Smooth muscle cell (in vitro differentiated cells): ENCODE measurements at regions not wholly inside any gene's neighbourhood (a gene's known extent, or its start where the extent isn't known, plus 50 kb on each side); places are given as distances from the start of the nearest gene placed in this dataset.

Source experiments
- DNase-seq: peaks from one replicate; lab custom pipeline; 2025; ENCODE audit not compliant: unreplicated experiment; lab: John Stamatoyannopoulos, UW
- H2AFZ ChIP-seq: fragments of 200-600 bp; sonication (generic); 2 replicates; pipeline ENCODE4 v1.6.0; 2016; ENCODE audit warnings: antibody characterized with exemption, low read depth, mild to moderate bottlenecking
- H3F3A ChIP-seq: fragments of 200-600 bp; sonication (generic); 2 replicates; pipeline ENCODE4 v1.6.0; 2017; ENCODE audit warnings: antibody characterized with exemption, low read depth
- H3K27ac ChIP-seq: fragments of 200-600 bp; sonication (generic); 2 replicates; pipeline ENCODE4 v1.5.1; 2016; ENCODE audit warnings: low read depth, mild to moderate bottlenecking
- H3K27me3 ChIP-seq: fragments of 200-600 bp; sonication (generic); 2 replicates; pipeline ENCODE4 v1.6.1; 2016; ENCODE audit warnings: low read depth, mild to moderate bottlenecking
- H3K36me3 ChIP-seq: fragments of 200-600 bp; sonication (generic); 2 replicates; pipeline ENCODE4 v1.5.1; 2016; ENCODE audit warnings: low read depth
- H3K4me1 ChIP-seq: fragments of 200-600 bp; sonication (generic); 2 replicates; pipeline ENCODE4 v1.5.1; 2016; ENCODE audit warnings: low read depth
- H3K4me2 ChIP-seq: fragments of 200-600 bp; sonication (generic); 2 replicates; pipeline ENCODE4 v1.6.0; 2016; ENCODE audit warnings: mild to moderate bottlenecking
- H3K4me3 ChIP-seq: fragments of 200-600 bp; sonication (generic); 2 replicates; pipeline ENCODE4 v1.5.1; 2016; ENCODE audit warnings: mild to moderate bottlenecking
- H3K79me2 ChIP-seq: fragments of 200-600 bp; sonication (generic); 2 replicates; pipeline ENCODE4 v1.6.0; 2016; ENCODE audit warnings: low read depth, mild to moderate bottlenecking
- H3K9ac ChIP-seq: fragments of 200-600 bp; sonication (generic); 2 replicates; pipeline ENCODE4 v1.6.0; 2016; ENCODE audit warnings: low read depth
- H3K9me3 ChIP-seq: fragments of 200-600 bp; sonication (generic); replicated peaks from 2 replicates; pipeline ENCODE4 v1.5.1; 2016; ENCODE audit warnings: low read depth
- H4K20me1 ChIP-seq: fragments of 200-600 bp; sonication (generic); 2 replicates; pipeline ENCODE4 v1.6.0; 2016; ENCODE audit warnings: low read depth
- CTCF ChIP-seq: fragments of 200-600 bp; sonication (generic); IDR thresholded peaks from 2 replicates; pipeline ENCODE4 v1.5.1; 2017; ENCODE audit warnings: borderline replicate concordance, mild to moderate bottlenecking, antibody characterized with exemption; ENCODE audit not compliant: insufficient read depth, poor library complexity, severe bottlenecking
- whole genome bisulfite sequencing: methylation state at CpG from one replicate; pipeline ENCODE4 v1.1.7; 2016; ENCODE audit warnings: low lambda C conversion rate; 5-methylcytosine and 5-hydroxymethylcytosine counted together

DNA sequence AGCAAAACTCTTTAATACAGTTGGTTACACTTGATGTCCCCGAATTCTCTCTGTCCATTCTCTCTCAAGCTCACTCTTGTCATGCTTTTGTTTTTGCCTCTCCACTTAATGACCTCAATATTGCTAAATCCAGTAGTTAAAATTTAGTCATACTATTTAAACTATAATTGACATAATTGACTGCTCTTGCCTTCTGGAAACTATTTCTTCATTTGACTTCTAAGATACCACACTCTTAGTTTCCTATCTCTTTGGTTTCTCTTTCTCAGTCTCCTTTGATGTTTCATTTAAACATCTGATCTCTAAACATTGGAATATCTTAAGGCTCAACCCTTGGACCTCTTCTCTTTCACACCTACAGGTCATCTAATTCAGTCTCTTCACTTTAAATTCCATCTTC is 211.3 kb downstream of the COG6 start:
- H3K9me3 ChIP-seq: no peaks in the 10 kb centered on the region
- 88% methylated on average over 1 of the region's 1 CpG for WGBS
- H4K20me1 ChIP-seq: no peaks in the 10 kb centered on the region
- no peaks in the 10 kb centered on the region for H3K36me3 ChIP-seq
- no peak overlapping the region for H3K4me3 ChIP-seq
- H3K27ac ChIP-seq: no peak overlapping the region
- TF ChIP-seq CTCF: no peak
- no peaks in the 10 kb centered on the region for H3K4me1 ChIP-seq
- DNase-seq: no peak
- no peak overlapping the region for H3K4me2 ChIP-seq
- H3K9ac ChIP-seq: no peak overlapping the region
- no peak overlapping the region for H2AFZ ChIP-seq
- no peaks in the 10 kb centered on the region for H3F3A ChIP-seq
- no peaks in the 10 kb centered on the region for H3K27me3 ChIP-seq
- H3K79me2 ChIP-seq: no peaks in the 10 kb centered on the region

DNA sequence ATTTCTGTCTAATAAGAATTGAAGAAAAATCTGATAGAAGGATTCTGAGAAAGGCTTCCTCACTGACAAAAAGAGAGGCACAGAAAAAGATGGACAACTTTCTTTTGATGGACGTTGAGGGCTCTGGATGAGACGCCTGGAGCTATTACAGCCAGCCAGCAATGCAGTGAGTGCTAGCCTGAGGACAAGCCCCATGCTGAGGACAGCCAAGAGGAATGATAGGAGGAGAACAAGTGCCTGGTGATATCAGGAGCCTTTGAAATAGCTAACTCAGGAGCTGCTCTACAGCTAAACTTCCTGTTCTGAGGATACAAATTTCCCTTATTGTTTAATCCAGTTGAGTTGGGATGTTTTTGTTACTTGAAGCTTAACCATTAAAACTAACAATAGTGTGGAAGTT is 212.3 kb downstream of the COG6 start:
- no peaks in the 10 kb centered on the region for H3F3A ChIP-seq
- H3K4me1 ChIP-seq: no peaks in the 10 kb centered on the region
- no peaks in the 10 kb centered on the region for H3K79me2 ChIP-seq
- H3K9me3 ChIP-seq: no peaks in the 10 kb centered on the region
- no peak overlapping the region for H3K4me2 ChIP-seq
- H4K20me1 ChIP-seq: no peaks in the 10 kb centered on the region
- H2AFZ ChIP-seq: no peak overlapping the region
- no peaks in the 10 kb centered on the region for H3K27me3 ChIP-seq
- H3K9ac ChIP-seq: no peak overlapping the region
- H3K27ac ChIP-seq: no peak overlapping the region
- DNase-seq: no peak
- H3K36me3 ChIP-seq: no peaks in the 10 kb centered on the region
- 73% methylated on average over 2 of the region's 2 CpGs for WGBS
- TF ChIP-seq CTCF: no peak
- no peak overlapping the region for H3K4me3 ChIP-seq

DNA sequence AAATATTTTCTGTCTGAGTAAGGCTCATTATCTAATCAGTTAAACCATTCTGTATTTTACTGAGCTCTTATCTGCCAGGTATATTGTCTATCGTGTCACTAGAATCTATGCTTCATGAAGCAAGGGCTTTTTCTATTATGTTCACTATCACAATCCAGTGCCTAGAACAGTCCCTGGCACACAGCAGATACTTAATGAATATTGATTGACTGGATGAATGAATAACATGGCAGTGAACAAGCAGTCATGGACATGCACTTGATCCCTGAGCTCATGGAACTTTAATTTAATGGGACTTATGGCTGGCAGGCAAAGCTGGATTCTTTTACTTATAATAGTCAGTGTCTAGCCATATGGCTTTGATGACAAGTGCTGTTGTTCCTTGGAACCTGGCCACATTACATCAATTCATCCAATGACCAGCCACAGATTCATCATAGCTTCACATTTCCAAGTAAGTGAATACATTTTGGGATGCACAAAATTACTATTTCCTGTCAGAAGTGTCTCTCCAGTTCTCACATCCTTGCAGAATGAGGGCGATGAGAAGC is 214.8 kb downstream of the COG6 start:
- Histone ChIP-seq H3K9ac (no peak overlapping the region), H3K4me3 (no peak overlapping the region), H3K27ac (no peak overlapping the region), H3K9me3 (no peaks in the 10 kb centered on the region), H4K20me1 (no peaks in the 10 kb centered on the region), H3K36me3 (no peaks in the 10 kb centered on the region), H3F3A (no peaks in the 10 kb centered on the region), H3K79me2 (no peaks in the 10 kb centered on the region), H3K27me3 (no peaks in the 10 kb centered on the region), H3K4me1 (no peaks in the 10 kb centered on the region), H2AFZ (no peak overlapping the region), H3K4me2 (no peak overlapping the region)
- 65% methylated on average over 2 of the region's 2 CpGs for WGBS
- no peak for DNase-seq
- no peak for TF ChIP-seq CTCF

- Histone ChIP-seq H3K4me3 (no peak overlapping the region), H3K27ac (no peak overlapping the region), H3K4me2 (no peak overlapping the region), H3K9me3 (no peaks in the 10 kb centered on the region), H2AFZ (no peak overlapping the region), H3K27me3 (no peaks in the 10 kb centered on the region), H3K79me2 (no peaks in the 10 kb centered on the region), H3K9ac (no peak overlapping the region), H3K4me1 (peaks cover 3% of the 10 kb centered on the region), H3K36me3 (no peaks in the 10 kb centered on the region), H3F3A (peaks cover 7% of the 10 kb centered on the region), H4K20me1 (no peaks in the 10 kb centered on the region)
- whole genome bisulfite sequencing: 93% methylated on average over 3 of the region's 3 CpGs
- DNase-seq: no peak
- no peak for TF ChIP-seq CTCF
These were observed 219.0 kb downstream of the COG6 start for GRCh38 chr13:39874331-39875053.
